NCI-H510A (cell line): ENCODE measurements at regions not wholly inside any gene's neighbourhood (a gene's known extent, or its start where the extent isn't known, plus 50 kb on each side); places are given as distances from the start of the nearest gene placed in this dataset.
A peak's percentile ranks its signal among the peaks of the same experiment; 100 is the strongest.

Experiments
- DNase-seq: peaks from one replicate; lab custom pipeline; 2025; lab: John Stamatoyannopoulos, UW

GRCh38 chr5:88144219-88145001, 124.2 kb downstream of the TMEM161B start:
- no peak for DNase-seq

GRCh38 chr5:88143693-88144218, 124.9 kb downstream of the TMEM161B start:
- no peak for DNase-seq

GRCh38 chr5:88142886-88143692, 125.6 kb downstream of the TMEM161B start:
- no peak for DNase-seq

GRCh38 chr5:88142636-88142885, 126.1 kb downstream of the TMEM161B start:
- DNase-seq: no peak

- peak; percentile 90 for DNase-seq
Measured at GRCh38 chr5:88140856-88141752, 127.5 kb downstream of the TMEM161B start.

- no peak for DNase-seq
Measured at GRCh38 chr5:88140396-88140855, 128.2 kb downstream of the TMEM161B start.

GRCh38 chr5:88130211-88130815, 138.3 kb downstream of the TMEM161B start:
- no peak for DNase-seq

- no peak for DNase-seq
Measured at GRCh38 chr5:88128813-88129212, 139.8 kb downstream of the TMEM161B start.

- no peak for DNase-seq
Measured at GRCh38 chr5:88119535-88120125, 149.0 kb downstream of the TMEM161B start.

- no peak for DNase-seq
Measured at GRCh38 chr5:88118179-88118578, 150.5 kb downstream of the TMEM161B start.

GRCh38 chr5:88117546-88117945, 151.1 kb downstream of the TMEM161B start:
- no peak for DNase-seq

GRCh38 chr5:88116396-88116795, 152.2 kb downstream of the TMEM161B start:
- DNase-seq: no peak

- no peak for DNase-seq
Measured at GRCh38 chr5:88115211-88115610, 153.4 kb downstream of the TMEM161B start.

- DNase-seq: no peak
Measured at GRCh38 chr5:88113429-88113828, 155.2 kb downstream of the TMEM161B start.

- DNase-seq: no peak
Measured at GRCh38 chr5:88109818-88110217, 158.8 kb downstream of the TMEM161B start.

- no peak for DNase-seq
Measured at GRCh38 chr5:88108490-88109279, 160.0 kb downstream of the TMEM161B start.

- DNase-seq: no peak
Measured at GRCh38 chr5:88094906-88095496, 173.6 kb downstream of the TMEM161B start.

GRCh38 chr5:88094403-88094802, 174.2 kb downstream of the TMEM161B start:
- no peak for DNase-seq

- DNase-seq: no peak
Measured at GRCh38 chr5:88093765-88094164, 174.9 kb downstream of the TMEM161B start.

GRCh38 chr5:88092958-88093605, 175.6 kb downstream of the TMEM161B start:
- DNase-seq: no peak
